Activated T-helper 1 cell treated with anti-CD3 and anti-CD28 coated beads, Interleukin-2, amount 50 U/mL, for 16 hours (primary cell): ENCODE measurements at regions not wholly inside any gene's neighbourhood (a gene's known extent, or its start where the extent isn't known, plus 50 kb on each side); places are given as distances from the start of the nearest gene placed in this dataset.

Experiments used
- DNase-seq, 2 donors: peaks; one replicate each; pipeline ENCODE4 v3.0.0-alpha.2; 2020; ENCODE audit warnings: low read depth in 1 of 2, low spot score in 1 of 2

DNA sequence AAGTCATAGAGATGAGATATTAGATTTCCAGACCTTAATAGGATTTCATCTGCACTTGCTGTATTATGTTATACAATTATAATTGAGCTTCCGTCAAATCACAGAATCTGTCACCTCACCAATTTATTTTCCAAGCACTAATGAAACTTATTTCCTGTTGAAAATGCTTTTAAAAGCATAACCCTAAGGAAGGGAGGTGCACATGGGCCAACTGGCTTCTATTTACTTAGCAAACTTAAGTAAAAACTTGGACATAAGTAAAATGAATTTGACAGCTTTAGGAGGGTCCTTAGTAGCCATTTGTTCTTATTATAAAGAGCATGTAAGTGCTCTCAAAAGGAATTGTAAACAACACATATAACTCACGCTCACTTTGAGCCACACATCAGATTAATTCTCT lies 462.2 kb upstream of the TMPO start:
- no peak for DNase-seq

DNA sequence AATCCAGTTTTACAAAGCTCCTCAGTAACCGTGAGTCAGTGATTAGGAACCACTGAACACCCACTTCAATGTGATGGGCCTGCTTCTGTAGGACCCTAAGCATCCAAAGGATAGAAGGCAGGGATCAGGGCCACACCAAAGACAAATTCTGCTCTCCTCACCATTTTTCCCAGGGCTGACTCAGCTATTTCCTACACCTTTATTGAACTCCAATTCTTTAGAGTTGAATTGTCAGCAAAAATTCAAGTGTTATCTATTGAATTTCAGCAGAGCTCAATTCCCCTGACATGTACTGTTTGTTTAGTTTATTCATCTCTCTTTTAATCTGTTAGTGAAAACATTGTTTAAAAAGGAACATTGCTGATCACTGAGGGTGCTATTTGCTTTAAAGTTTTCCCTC lies 457.7 kb upstream of the TMPO start:
- DNase-seq = no peak

DNA sequence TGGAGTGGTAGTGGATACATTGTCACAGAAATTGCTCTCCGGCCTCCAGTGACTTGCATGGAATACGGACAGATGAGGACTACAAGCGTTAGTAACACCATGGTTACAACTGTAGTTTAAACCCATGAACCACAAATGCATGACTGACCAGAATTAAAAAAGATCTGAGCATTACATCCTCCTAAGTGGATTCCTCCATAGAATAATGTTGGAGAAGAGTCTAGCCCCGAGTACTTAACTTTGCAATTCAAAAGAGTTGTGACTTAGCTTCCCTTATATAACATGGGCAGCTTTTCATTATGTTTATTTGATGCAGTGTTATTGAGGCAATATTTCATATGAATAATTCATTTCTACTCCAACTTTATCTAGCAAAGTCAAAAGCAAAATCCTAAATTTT lies 457.2 kb upstream of the TMPO start:
- no peak for DNase-seq

DNA sequence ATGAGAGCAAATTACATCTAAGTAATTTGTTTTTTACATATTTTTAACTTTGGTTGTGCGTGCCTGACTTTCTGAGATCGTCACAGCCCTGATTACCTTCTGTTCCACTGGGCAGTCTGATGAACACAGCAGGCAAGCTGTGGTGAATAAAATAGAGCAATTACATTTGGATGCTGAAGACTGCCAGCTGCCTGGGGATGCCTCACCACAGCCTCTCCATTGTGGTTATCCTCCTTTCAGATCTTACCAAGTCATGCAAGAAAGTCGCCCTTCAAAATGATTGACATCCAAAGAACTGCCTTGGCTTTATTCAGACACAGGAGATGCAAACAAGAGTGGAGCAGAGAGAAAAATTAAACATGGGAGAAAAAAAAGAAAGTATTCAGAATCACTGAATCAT lies 456.6 kb upstream of the TMPO start:
- no peak for DNase-seq

DNA sequence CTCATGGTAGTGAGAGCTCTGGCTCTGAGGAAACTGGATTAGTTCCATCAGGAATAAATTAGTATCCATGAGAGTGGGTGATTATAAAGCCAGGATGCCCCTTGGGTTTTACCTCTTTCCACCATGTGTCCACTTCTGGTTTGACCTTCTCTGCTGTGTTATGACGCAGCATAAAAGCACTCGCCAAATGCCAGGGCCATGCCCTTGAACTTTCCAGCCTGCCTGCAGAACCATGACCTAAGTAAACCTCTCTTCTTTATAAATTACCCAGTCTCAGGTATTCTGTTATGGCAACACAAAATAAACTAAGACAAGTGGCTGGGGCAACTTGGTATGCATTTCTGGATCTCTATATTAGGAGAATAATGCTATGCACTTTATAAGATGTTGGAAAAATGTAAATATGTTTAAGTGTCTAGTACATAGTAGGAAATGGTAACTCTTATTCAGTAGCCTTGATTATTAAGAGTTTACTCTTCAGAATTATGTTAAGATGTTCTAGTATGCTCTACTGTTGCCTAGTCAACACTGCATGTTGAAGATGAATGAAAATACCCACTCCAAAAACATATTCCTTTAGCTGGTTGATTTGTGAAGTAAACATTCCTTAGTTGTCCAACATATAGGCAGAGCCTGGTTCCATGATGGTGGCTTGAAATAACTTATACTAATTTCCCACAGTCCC lies 455.6 kb upstream of the TMPO start:
- DNase-seq = no peak

DNA sequence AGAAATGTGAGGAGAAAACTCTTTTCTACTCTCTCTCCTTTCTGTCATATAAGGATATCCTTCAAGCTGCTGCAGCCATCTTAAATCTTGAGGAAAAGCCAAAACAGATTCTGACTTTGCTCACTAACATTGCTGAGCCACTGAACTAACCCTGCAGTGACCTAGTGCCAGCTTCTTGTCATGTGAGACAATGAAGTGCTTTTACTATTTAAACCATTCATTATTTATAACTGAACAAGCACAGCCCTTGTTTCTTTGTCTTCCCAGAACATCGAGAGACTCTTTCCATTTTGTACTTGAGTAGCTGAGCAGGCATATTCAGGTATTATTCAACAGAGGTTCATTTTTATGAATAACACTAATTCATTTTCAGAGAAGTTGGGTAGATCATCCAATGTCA lies 455.0 kb upstream of the TMPO start:
- DNase-seq = no peak

DNA sequence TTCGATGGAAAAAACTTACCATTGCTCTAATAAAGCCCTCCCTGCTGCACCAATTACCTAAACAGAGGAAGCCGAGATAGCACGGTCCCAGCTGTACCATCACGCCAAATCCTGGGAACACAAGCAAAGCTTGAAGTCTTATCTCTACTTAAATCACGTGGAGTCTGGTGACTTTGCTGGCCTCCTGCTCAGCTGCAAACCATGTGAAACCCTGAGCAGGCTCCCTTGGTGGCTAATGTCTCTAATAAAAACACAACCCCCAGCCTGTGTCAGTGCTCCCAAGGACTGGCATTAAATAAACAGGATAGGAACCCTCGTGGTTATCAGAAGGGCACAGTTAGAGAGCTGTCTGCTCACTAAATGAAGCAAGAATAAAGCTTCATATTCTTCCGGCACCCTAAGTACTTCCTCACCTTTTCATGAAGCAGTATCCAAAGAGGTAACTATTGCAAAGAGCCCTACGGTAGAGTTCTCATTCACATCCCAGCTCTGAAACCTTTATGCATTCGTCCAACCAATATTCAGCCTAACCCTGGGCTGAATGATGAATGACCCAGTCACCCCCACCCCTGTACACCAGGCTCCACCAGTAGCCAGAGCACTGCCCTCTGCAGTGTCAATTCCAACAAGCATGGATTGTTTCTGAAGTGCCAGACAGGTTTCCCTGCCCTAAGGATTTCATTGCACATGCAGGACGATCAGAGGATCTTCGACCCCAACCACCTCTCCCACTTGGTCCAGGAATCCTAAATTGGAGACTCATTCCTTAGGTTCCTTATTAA lies 452.7 kb upstream of the TMPO start:
- no peak for DNase-seq

DNA sequence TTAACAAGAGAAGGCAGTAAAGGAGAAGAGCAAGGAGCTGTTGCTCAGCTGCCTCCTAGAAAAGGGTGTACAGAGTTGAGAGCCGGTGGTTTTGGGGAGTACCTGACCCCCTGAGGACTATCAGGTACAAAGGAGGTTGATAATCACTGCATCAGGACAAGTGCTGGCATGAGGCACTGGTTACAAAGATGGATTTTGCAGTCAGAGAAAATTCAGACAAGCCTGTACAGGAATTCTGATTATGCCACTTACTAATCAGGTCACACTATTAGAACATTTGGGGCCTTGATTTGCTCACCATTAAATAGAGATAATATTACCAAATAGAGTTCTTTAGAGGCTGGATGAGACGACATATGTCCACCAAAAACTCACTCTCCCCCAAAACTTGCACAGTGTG lies 450.9 kb upstream of the TMPO start:
- DNase-seq = no peak

DNA sequence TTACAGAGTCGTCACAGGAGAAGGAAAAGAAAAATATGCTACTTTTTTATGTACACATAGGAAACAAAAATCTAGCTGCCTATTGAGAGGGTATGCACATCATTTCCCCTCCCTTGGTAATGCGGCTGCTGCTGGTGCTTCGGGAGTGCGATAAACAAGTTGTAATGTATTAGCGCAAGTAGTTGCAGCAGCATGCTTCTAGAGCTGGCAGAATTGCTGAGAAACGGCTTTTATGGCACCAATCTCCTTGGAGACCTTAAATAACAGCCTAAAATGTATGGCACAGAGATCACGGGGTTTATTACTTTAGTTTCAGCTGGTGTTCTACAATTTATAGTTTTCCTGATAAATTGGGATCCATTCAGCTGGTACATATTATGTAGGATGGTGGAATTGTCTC lies 447.6 kb upstream of the TMPO start:
- no peak for DNase-seq

DNA sequence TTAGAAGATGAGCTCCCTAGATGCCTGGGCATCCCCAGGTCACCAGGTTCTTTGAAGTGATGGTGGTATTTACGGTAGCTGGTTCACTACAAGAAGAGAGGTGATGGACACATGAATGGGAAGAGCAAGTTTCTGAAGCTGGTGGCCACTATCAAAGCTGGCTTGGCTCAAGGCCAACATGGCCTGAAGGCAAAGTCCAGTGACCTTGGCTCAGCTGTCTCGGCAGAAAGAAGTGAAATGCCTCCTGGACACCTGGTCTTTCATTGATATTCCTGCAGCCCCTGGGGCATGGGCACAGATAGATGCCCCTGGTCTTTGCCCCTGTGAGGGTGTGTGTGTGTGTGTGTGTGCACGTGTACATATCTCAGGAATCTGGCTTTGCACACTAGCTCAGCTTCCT lies 441.8 kb upstream of the TMPO start:
- no peak for DNase-seq

DNA sequence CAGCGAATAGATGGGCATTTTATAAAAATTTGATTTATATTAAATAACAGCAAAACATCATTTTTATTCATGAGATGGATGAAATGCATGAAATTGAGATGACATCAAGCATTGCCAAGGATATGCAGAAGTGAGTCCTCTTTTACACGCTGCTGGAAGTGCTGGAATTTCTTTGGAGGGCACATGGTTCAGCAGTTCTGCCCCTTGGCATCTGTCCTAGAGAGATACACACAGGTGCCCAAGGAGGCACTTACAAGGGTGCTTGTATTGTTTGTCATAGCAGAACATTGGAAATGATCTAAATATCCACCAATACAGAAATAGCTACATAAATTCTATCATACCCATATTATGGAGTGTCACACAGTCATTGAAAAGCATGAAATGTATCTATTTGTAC lies 441.1 kb upstream of the TMPO start:
- DNase-seq = no peak

DNA sequence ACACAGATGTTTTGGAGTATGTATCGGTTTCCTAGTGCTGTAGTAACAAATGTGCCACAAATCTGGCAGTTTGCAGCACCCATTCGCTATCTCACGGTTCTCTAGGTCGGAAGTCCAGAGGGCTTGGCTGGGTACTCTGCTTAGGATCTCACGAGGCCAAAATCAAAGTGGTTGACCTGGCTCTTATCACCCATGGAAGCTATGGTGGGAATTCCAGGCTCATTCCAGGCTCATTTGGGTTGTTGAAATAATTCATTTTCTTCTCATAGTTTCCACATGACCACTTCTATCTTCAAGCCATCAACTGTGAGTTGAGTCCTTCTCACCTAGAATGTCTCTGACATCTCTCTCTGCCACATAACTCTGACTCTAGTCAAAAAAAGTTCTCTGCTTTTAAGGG lies 431.0 kb upstream of the TMPO start:
- DNase-seq = no peak

DNA sequence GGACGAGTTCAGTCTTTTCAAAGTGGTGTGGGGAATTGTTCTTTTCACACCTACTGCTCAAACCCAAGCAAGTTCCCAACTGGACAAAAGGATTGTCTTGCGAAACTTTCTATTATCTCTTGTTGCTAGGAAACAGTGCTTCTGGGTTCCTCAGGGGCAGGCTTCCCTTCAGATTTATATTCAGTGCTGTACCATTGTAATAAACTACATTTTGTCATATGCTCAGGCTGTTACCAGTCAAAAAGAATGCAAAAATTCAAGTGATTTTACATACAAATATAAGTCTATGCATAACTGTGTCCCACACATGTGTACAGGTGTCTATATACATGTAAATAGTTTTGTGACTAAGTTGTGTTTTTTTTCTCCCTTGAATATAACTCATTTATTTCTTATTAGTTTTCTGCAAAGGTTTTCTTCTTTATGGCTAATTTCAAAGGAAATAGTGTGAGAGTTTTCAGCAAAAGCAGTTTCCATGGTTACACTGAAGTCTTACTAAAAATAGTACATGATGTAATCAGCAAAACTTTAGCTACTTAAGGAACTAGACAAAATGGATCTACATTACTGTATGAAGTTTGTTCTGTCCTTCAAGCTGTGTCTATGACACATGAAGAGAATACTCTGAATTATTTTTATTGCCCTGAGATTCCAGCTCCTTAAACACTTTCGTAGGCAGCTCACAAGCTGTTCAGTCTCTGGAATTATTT lies 430.2 kb upstream of the TMPO start:
- DNase-seq = no peak

DNA sequence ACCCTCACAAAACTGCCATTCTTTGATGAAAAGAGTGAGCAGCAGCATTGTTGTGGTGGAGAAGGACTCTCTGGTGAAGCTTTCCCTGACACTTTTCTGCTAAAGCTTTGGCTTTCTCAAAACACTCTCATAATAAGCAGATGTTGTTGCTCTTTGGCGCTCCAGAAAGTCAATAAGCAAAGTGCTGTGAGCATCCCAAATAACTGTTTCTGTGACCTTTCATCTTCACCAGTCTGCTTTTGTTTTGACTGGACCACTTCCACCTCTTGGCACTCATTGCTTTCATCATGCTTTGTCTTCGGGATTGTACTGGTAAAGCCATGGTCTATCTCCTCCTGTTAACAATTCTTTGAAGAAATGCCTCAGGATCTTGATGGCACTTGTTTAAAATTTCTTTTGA lies 424.7 kb upstream of the TMPO start:
- DNase-seq = no peak

DNA sequence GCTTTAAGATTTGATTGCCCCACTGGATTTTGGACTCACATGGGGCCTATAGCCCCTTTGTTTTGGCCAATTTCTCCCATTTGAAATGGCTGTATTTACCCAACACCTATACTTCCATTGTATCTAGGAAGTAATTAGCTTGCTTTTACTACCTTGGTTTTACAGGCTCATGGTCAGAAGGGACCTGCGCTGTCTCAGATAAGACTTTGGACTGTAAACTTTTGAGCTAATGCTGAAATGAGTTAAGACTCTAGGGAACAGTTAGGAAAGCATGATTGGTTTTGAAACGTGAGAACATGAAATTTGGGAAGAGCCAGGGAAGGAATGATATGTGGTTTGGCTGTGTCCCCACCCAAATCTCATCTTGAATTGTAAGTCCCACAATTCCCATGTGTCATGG lies 419.0 kb upstream of the TMPO start:
- DNase-seq = no peak

DNA sequence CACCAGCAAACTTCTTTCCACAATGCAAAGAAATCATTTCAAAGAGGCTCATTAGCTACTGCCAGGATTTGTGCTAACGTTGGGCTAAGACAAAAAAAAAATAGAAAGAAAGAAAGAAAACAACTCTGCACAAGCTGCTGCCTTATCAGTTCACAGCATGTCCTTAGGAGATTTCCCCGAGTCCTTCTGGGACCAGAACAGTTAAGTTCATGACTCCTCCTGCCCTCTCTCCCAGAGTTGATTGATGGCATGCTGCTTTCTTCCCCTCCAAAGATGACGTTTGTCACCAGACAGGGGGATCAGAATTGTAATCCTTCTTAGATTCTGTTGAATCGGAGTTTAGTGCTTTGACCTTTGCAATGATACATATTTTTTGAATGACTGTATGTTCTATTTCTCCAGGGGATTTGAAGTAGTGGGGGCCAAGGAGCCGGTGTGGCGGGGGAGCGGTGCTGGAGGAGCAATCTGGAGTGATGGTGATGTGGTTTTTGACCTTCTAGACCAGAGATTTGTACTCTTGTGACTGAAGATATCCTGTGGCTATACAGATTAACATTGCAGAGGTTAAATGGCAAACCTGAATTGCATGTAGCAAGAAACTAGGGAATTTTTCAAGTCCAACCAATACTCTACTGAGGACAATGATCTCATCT lies 409.2 kb upstream of the TMPO start:
- DNase-seq = no peak

DNA sequence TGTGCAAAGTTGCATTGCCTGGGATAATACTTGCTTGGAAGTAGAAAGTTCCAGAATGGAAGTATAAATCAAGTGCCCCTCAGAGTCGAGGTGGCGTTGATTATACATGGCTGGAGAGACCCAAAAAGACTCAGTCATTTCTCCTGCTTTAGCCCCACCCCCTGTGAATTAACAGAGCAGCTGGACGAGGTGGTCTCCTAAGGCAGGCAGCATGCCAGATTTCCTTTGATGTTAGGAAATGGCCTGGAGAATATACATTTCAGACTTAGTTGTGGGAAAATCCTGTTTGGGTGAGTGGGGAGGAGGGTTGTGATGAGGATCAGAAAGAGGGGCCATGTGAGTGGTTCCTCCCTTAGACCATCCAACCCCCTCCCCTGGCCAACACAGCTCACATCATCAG lies 406.1 kb upstream of the TMPO start:
- DNase-seq = no peak

DNA sequence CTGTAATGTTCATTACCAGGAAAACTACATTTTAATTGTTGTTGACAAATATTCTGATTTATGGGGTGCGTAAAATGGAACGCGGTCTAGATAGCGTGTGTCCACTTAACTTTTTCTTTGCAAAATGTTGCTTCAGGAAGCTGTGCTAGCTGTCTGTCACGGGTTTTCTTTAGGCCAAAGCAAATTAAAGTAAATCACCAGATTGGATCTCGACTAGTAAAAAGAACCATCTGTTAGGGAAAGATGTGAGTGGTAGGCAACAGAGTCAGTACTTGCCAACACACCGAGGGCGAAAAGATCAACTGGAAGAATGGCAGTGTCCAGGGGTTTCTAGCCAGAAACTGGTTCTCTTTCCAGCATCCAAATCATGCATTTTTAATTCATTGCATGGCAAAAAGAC lies 404.9 kb upstream of the TMPO start:
- DNase-seq = no peak

DNA sequence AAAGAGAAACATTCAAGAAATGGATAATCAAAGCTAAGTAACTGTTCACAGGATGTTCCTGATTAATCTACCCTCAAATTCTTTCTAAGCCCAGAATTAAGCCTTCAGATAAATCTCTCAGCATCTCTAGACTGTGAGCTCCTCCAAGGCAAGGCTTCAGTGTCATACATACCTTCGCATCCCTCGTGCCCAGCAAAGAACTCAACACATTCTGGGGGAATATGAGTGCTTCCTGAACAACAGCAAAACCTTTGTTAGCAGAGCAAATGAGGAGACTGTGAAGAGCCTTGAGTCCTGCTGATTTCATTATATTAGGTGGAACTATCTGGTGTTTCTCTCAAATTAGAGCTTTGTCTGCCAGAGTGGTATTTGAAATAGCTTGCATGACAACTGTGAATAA lies 401.8 kb upstream of the TMPO start:
- no peak for DNase-seq

DNA sequence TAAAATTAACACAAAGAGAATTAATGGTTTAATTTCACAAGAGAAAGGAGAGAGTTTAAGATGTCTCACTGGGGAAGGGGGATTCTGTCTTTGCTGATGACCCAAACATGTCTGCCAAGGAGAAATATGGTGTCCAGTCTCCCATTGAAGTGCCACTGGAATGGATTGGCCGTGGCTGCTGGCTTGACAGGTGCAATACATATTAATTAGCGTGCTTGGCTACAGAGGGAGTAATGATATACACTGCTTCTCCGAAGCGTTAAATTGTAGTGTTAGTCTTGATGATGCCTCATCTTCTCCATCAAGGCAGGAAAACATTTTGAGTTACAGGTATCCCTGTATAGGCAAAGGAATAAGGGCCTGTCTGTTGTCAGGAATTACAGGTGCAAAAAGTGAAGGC lies 393.4 kb upstream of the TMPO start:
- no peak for DNase-seq

DNA sequence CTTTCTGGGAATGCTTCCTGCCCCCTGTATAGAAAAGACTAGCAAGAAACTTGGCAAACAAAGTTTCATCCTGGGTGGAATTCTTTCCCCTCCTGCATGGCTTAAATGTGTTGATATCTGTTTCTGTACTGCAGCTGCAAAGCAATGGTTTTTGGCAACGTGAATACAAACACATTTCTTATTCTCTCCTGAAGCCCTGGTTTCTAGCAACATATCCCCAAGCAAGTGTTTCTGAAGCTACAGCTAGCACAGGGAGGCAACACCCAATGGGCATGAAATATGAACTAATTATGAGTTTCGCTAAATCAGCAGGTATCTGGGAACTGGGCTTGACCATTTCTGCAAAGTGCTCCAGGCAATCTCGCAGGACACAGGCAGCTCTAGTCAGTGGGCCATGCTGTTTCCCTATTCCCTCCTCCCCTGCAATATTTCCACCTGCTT lies 392.3 kb upstream of the TMPO start:
- DNase-seq = no peak
